A549 (cell line): ENCODE measurements at regions not wholly inside any gene's neighbourhood (a gene's known extent, or its start where the extent isn't known, plus 50 kb on each side); places are given as distances from the start of the nearest gene placed in this dataset.

Experiments
- ATAC-seq, 2 experiments: fragments of 200-7000 bp in 1 of 2; fragments of >200 bp in 1 of 2; cut with Nextera tagmentation in 1 of 2; cut with Tn5 transposase in 1 of 2; 3 replicates each; pipeline versions ENCODE4 v1.8.0 to v1.9.1; 2018 to 2020; ENCODE audit warnings: mild to moderate bottlenecking in 1 of 2, moderate library complexity in 1 of 2
- CTCF ChIA-PET: fragments of 300-600 bp; sonication (Branson Sonifier 250); formaldehyde crosslinking; extraction: SDS; loops from one replicate; lab custom pipeline; 2021; ENCODE audit warnings: antibody characterized with exemption, inconsistent platforms; lab: Yijun Ruan, JAX
- POLR2A ChIA-PET: fragments of 350-600 bp; formaldehyde crosslinking; extraction: SDS; loops from one replicate; lab custom pipeline; 2021; ENCODE audit warnings: antibody characterized with exemption, inconsistent platforms; lab: Yijun Ruan, JAX
- DNase-seq, 2 experiments: peaks; one replicate each; pipeline versions ENCODE4 v3.0.0 to v3.0.0-alpha.2; 2011 to 2016; ENCODE audit warnings: low read depth in 1 of 2, low spot score in 1 of 2
- FAIRE-seq: peaks from 2 replicates; lab custom pipeline; 2011; peaks lifted over from hg19 to GRCh38; lab: Jason Lieb, UNC
- H3K27ac ChIP-seq, 2 experiments: fragments of >200 bp; sonication (Bioruptor Twin); formaldehyde crosslinking; 3 replicates each; pipeline ENCODE4 v1.5.1; 2016 to 2017
- H3K4me1 ChIP-seq: fragments of >200 bp; sonication (Bioruptor Twin); formaldehyde crosslinking; 3 replicates; pipeline ENCODE4 v1.6.1; 2016
- H3K4me2 ChIP-seq: fragments of >200 bp; sonication (Bioruptor Twin); formaldehyde crosslinking; 3 replicates; pipeline ENCODE4 v1.6.1; 2016
- H3K4me3 ChIP-seq: fragments of >200 bp; sonication (Bioruptor Twin); formaldehyde crosslinking; 3 replicates; pipeline ENCODE4 v1.5.1; 2016
- H3K9me3 ChIP-seq: fragments of >200 bp; sonication (Bioruptor Twin); formaldehyde crosslinking; 3 replicates; pipeline ENCODE4 v1.6.1; 2016
- ATOH8 ChIP-seq: fragments of 250-450 bp; sonication (Bioruptor Pico); IDR thresholded peaks from 2 replicates; pipeline ENCODE4 v1.5.0; 2020; ENCODE audit warnings: low read depth, mild to moderate bottlenecking, moderate library complexity
- BHLHE40 ChIP-seq: IDR thresholded peaks from 2 replicates; pipeline ENCODE4 v1.6.1; 2012; ENCODE audit warnings: low read depth, low read length, inconsistent platforms
- CBX8 ChIP-seq: fragments of 200-600 bp; sonication (generic); IDR thresholded peaks from 2 replicates; pipeline ENCODE4 v1.6.1; 2016
- E2F6 ChIP-seq: IDR thresholded peaks from 2 replicates; pipeline ENCODE4 v1.6.1; 2012; ENCODE audit warnings: low read depth, borderline replicate concordance
- EHF ChIP-seq: fragments of 250-450 bp; sonication (Bioruptor Pico); IDR thresholded peaks from 2 replicates; pipeline ENCODE4 v1.5.0; 2020; ENCODE audit warnings: mild to moderate bottlenecking
- FOXS1 ChIP-seq: fragments of 250-450 bp; sonication (Bioruptor Pico); IDR thresholded peaks from 2 replicates; pipeline ENCODE4 v1.5.0; 2020; ENCODE audit warnings: mild to moderate bottlenecking, moderate library complexity
- HDAC2 ChIP-seq: fragments of 200-600 bp; sonication (generic); IDR thresholded peaks from 2 replicates; pipeline ENCODE4 v1.6.1; 2016
- HEYL ChIP-seq: fragments of 250-450 bp; sonication (Bioruptor Pico); IDR thresholded peaks from 2 replicates; pipeline ENCODE4 v1.8.0; 2021; ENCODE audit warnings: mild to moderate bottlenecking, moderate library complexity
- HMGXB4 ChIP-seq: fragments of 250-450 bp; sonication (Bioruptor Pico); IDR thresholded peaks from 2 replicates; pipeline ENCODE4 v1.5.0; 2021; ENCODE audit warnings: mild to moderate bottlenecking, moderate library complexity, borderline replicate concordance
- HOXB13 ChIP-seq: fragments of 250-450 bp; sonication (Bioruptor Pico); IDR thresholded peaks from 2 replicates; pipeline ENCODE4 v1.5.0; 2020; ENCODE audit warnings: low read depth, mild to moderate bottlenecking, moderate library complexity
- HOXB5 ChIP-seq: fragments of 250-450 bp; sonication (Bioruptor Pico); IDR thresholded peaks from 2 replicates; pipeline ENCODE4 v1.5.0; 2020; ENCODE audit warnings: mild to moderate bottlenecking, moderate library complexity
- JUNB ChIP-seq: fragments of >200 bp; sonication (Bioruptor Twin); formaldehyde crosslinking; IDR thresholded peaks from 2 replicates; pipeline ENCODE4 v1.6.1; 2016
- KDM1A ChIP-seq: fragments of 200-600 bp; sonication (generic); IDR thresholded peaks from 2 replicates; pipeline ENCODE4 v1.6.1; 2016; ENCODE audit warnings: low read depth, mild to moderate bottlenecking
- MAFK ChIP-seq: fragments of 450-650 bp; IDR thresholded peaks from 2 replicates; pipeline ENCODE4 v1.6.1; 2014; ENCODE audit not compliant: partially characterized antibody
- MAX ChIP-seq: IDR thresholded peaks from 2 replicates; pipeline ENCODE4 v1.6.1; 2012
- NR3C1 ChIP-seq: fragments of >200 bp; sonication (Bioruptor Twin); formaldehyde crosslinking; IDR thresholded peaks from 3 replicates; pipeline ENCODE4 v1.6.1; 2017
- PBX3 ChIP-seq: IDR thresholded peaks from 2 replicates; pipeline ENCODE4 v1.6.1; 2012
- POLR2AphosphoS2 ChIP-seq: conservative IDR thresholded peaks from 2 replicates; pipeline ENCODE4 v1.6.1; 2012; ENCODE audit warnings: low read length, improper control_type of control experiment, inconsistent platforms
- RAD21 ChIP-seq, 2 experiments: fragments of >200 bp in 1 of 2; sonication (Bioruptor Twin) in 1 of 2; formaldehyde crosslinking in 1 of 2; IDR thresholded peaks in 1 of 2; conservative IDR thresholded peaks in 1 of 2; 2 replicates in 1 of 2; 3 replicates in 1 of 2; pipeline ENCODE4 v1.6.1; 2012 to 2018; ENCODE audit warnings: inconsistent platforms in 1 of 2
- RARB ChIP-seq: fragments of 250-450 bp; sonication (Bioruptor Pico); IDR thresholded peaks from 2 replicates; pipeline ENCODE4 v1.8.0; 2021; ENCODE audit warnings: mild to moderate bottlenecking, moderate library complexity
- RCOR1 ChIP-seq: fragments of 150-350 bp; IDR thresholded peaks from 2 replicates; pipeline ENCODE4 v1.6.1; 2014; ENCODE audit warnings: antibody characterized with exemption, low read length, low read depth
- TFCP2L1 ChIP-seq: fragments of 250-450 bp; sonication (Bioruptor Pico); IDR thresholded peaks from 2 replicates; pipeline ENCODE4 v1.5.0; 2021; ENCODE audit warnings: mild to moderate bottlenecking
- ZSCAN20 ChIP-seq: fragments of 250-450 bp; sonication (Bioruptor Pico); IDR thresholded peaks from 2 replicates; pipeline ENCODE4 v1.8.0; 2022; ENCODE audit warnings: mild to moderate bottlenecking, moderate library complexity
- WGBS: methylation state at CpG from one replicate; pipeline ENCODE4 v1.1.6; 2017; ENCODE audit errors: missing lambda C conversion rate; 5-methylcytosine and 5-hydroxymethylcytosine counted together

GRCh38 chr4:66294638-66295037, 624.3 kb upstream of the EPHA5 start (continued):
- TF ChIP-seq HEYL (CRISPR knock-in tag) (no peak), MAX (no peak)

GRCh38 chr4:66284991-66285451, 614.7 kb upstream of the EPHA5 start:
- no peak for FAIRE-seq
- Histone ChIP-seq H3K4me3 (no peak overlapping the region), H3K9me3 (no peaks in the 10 kb centered on the region), H3K4me1 (no peaks in the 10 kb centered on the region), H3K4me2 (no peak overlapping the region), H3K27ac (no peak overlapping the region)
- no peak for DNase-seq
- ChIA-PET POLR2A (no interaction called here), CTCF (no interaction called here)
- TF ChIP-seq RCOR1 (no peak), RARB (CRISPR knock-in tag) (no peak), TFCP2L1 (CRISPR knock-in tag) (no peak), POLR2AphosphoS2 (no peak), KDM1A (no peak)
- ATAC-seq = no peak
- 89% methylated on average over 8 of the region's 15 CpGs for WGBS

GRCh38 chr4:66279084-66279483, 608.8 kb upstream of the EPHA5 start:
- no peak for ATAC-seq
- Histone ChIP-seq H3K27ac (no peak overlapping the region), H3K9me3 (no peaks in the 10 kb centered on the region), H3K4me1 (no peaks in the 10 kb centered on the region), H3K4me2 (no peak overlapping the region), H3K4me3 (no peak overlapping the region)
- ChIA-PET CTCF (no interaction called here), POLR2A (no interaction called here)
- DNase-seq = no peak
- TF ChIP-seq JUNB (no peak), HOXB13 (no peak), ATOH8 (no peak), RAD21 (conservative IDR thresholded peaks at IDR 0.05 in 1 of 2, IDR thresholded peaks at IDR 0.05 in 1 of 2) (no peak), EHF (no peak), NR3C1 (no peak), PBX3 (no peak), MAFK (no peak), CBX8 (no peak), BHLHE40 (no peak), HDAC2 (no peak), HOXB5 (CRISPR knock-in tag) (no peak), ZSCAN20 (CRISPR knock-in tag) (no peak), HMGXB4 (CRISPR knock-in tag) (no peak), FOXS1 (CRISPR knock-in tag) (no peak), TFCP2L1 (CRISPR knock-in tag) (no peak), E2F6 (no peak)
- WGBS = 96% methylated on average over 1 of the region's 1 CpG
- no peak for FAIRE-seq
